Femur (tissue), 1 donor: ENCODE measurements at regions not wholly inside any gene's neighbourhood (a gene's known extent, or its start where the extent isn't known, plus 50 kb on each side); places are given as distances from the start of the nearest gene placed in this dataset.

ENCODE experiments used
- DNase-seq: peaks from one replicate; pipeline ENCODE4 v3.0.0-alpha.2; 2017

GRCh38 chr20:11229772-11230171 lies 556.0 kb upstream of the JAG1 start:
- DNase-seq: peak; percentile 46

- DNase-seq: no peak
These were observed 557.2 kb upstream of the JAG1 start for GRCh38 chr20:11230999-11231398.

GRCh38 chr20:11231742-11232648 lies 558.2 kb upstream of the JAG1 start:
- DNase-seq: no peak

GRCh38 chr20:11232896-11233295 lies 559.1 kb upstream of the JAG1 start:
- no peak for DNase-seq

GRCh38 chr20:11234181-11234580 lies 560.4 kb upstream of the JAG1 start:
- DNase-seq: no peak

GRCh38 chr20:11234608-11235007 lies 560.8 kb upstream of the JAG1 start:
- no peak for DNase-seq

GRCh38 chr20:11235058-11235457 lies 561.3 kb upstream of the JAG1 start:
- no peak for DNase-seq

GRCh38 chr20:11242320-11242719 lies 568.5 kb upstream of the JAG1 start:
- no peak for DNase-seq

GRCh38 chr20:11245431-11245830 lies 571.6 kb upstream of the JAG1 start:
- no peak for DNase-seq

- peak; percentile 52 for DNase-seq
These were observed 572.5 kb upstream of the JAG1 start for GRCh38 chr20:11246251-11246775.

- no peak for DNase-seq
These were observed 573.5 kb upstream of the JAG1 start for GRCh38 chr20:11247046-11248010.

GRCh38 chr20:11248011-11248409 lies 574.2 kb upstream of the JAG1 start:
- DNase-seq: no peak

- DNase-seq: peak; percentile 36
These were observed 575.2 kb upstream of the JAG1 start for GRCh38 chr20:11248687-11249638.

- DNase-seq: no peak
These were observed 575.9 kb upstream of the JAG1 start for GRCh38 chr20:11249683-11250082.

- DNase-seq: no peak
These were observed 578.6 kb upstream of the JAG1 start for GRCh38 chr20:11252447-11252846.

GRCh38 chr20:11255455-11255854 lies 581.7 kb upstream of the JAG1 start:
- DNase-seq: no peak

- DNase-seq: no peak
These were observed 582.1 kb upstream of the JAG1 start for GRCh38 chr20:11255860-11256259.

GRCh38 chr20:11260611-11261010 lies 586.8 kb upstream of the JAG1 start:
- no peak for DNase-seq

GRCh38 chr20:11261533-11262000 lies 587.8 kb upstream of the JAG1 start:
- no peak for DNase-seq

- no peak for DNase-seq
These were observed 592.8 kb upstream of the JAG1 start for GRCh38 chr20:11266571-11266970.

- peak; percentile 60 for DNase-seq
These were observed 593.4 kb upstream of the JAG1 start for GRCh38 chr20:11267131-11267761.
